HuH-7.5 (cell line): ENCODE measurements at regions not wholly inside any gene's neighbourhood (a gene's known extent, or its start where the extent isn't known, plus 50 kb on each side); places are given as distances from the start of the nearest gene placed in this dataset.

Source experiments
- DNase-seq: peaks from one replicate; pipeline ENCODE4 v3.0.0; 2011; ENCODE audit warnings: low spot score

- no peak for DNase-seq
Observed at GRCh38 chr15:66905954-66906353, 159.4 kb upstream of the SMAD3 start.

DNA sequence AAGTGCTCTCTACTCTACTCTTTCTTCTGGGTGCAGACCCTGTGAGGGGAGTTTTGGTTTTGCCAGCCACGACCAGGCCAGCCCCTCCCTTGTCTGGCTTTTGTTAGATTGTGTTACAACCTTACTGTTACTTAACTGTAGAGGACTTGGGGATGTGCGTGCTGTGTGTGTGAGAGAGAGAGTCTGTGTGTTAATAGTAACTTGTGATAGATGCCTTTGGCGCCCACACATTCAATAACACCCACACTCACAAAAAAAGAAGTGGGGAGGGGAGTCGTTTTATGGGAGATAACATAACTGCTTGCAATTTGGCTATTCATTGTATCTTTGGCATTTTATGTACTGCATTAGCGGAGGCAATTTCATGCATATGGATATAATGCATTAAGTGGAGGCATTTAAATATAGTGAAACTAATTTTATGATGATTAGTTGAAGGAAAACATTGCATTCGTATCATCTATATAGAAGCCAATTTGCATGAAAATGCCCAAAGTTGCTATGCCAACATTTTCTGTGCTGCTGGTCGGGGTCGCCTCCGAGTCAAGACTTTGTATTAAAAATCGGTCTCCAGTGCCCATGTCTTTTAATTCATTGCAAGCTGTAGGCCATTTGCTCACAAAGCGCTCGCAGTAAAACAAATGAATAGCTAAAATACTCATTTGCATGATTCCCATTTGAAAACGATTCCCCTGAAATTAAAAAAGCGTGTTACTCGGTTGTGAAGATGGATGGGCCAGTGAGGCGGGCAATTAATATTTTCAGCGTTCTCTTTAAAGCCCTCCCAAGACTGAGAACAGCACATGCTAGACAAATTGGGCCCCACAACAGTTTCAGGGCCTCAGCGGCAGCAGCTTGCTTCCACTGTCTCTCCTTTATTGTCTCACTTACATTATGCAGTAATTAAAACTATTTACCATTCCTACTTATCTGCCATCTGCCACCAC, 158.5 kb upstream of the SMAD3 start:
- DNase-seq = no peak

- no peak for DNase-seq
Observed at GRCh38 chr15:66907826-66908743, 157.3 kb upstream of the SMAD3 start.

- DNase-seq = no peak
Observed at GRCh38 chr15:66908744-66909095, 156.7 kb upstream of the SMAD3 start.

DNA sequence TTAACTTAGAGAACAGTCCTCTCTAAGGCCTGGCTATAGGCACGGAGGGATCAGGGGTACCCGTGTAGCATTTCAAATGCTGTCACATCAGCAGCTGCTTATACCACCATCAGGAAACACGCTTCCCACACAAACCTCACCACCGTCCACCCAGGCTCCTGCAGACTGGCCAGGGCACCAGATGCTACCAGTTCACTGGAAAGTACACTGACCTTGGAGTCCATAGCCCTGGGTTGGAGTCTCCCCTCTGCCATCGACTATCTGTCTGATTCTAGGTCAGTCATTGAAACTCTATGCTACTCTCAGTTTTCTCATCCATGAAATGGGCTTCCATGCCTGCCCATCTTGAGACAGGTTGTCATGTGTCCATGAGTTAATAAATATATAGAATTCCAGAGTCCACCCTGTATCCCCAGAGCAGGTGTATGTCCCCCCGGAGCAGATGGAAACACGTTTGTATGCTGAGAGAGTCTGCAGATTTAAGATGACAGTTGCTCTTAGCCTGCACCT, 156.0 kb upstream of the SMAD3 start:
- no peak for DNase-seq

GRCh38 chr15:66911131-66911700, 154.2 kb upstream of the SMAD3 start:
- no peak for DNase-seq

- no peak for DNase-seq
Observed at GRCh38 chr15:66912001-66912400, 153.4 kb upstream of the SMAD3 start.

- DNase-seq = no peak
Observed at GRCh38 chr15:66912441-66912840, 153.0 kb upstream of the SMAD3 start.

- DNase-seq = no peak
Observed at GRCh38 chr15:66917904-66918448, 147.4 kb upstream of the SMAD3 start.

- DNase-seq = no peak
Observed at GRCh38 chr15:66919421-66919820, 146.0 kb upstream of the SMAD3 start.

GRCh38 chr15:66921319-66921915, 144.0 kb upstream of the SMAD3 start:
- DNase-seq = no peak

- no peak for DNase-seq
Observed at GRCh38 chr15:66922608-66923007, 142.8 kb upstream of the SMAD3 start.

DNA sequence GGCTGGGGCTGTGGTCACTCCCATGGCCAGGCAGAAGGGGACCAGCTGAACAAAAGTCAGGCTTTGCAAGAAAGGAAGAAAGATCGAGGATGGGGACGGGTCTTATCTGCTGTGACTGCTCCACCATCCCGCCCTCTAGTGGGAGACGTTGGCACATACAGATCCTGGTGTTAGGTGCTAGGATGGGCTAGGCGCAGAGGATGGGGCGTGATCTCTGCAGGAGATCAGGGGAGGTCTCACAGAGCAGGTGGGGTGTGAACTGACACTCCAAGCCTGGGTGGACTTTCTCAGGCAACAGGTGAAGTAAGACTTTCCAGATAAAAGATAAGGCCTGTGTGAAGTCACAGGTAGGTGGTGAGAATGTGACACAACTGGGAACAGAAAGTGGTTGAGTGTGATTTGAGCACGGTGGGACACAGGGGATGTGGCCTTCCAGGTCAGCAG, 141.9 kb upstream of the SMAD3 start:
- DNase-seq = peak; percentile 67

GRCh38 chr15:66924889-66925288, 140.5 kb upstream of the SMAD3 start:
- DNase-seq = no peak

DNA sequence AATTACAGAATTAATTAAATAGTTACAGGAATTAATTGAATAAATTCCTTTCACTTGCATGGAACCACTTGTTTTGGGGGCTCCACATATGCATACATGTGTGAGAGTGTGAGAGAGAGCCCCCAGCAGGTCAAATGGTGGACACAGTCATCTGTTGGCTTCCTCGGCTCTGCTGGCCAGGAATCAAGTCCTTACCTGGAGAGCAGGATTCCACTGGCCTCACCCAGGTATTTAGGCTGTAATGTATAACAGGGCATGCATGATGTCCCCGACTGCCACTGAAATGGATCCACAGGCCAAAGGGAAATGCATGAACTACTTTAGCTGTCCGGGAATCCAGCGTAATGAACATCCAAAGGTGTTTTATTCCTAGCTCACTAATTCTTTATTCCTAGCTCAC, 139.7 kb upstream of the SMAD3 start:
- no peak for DNase-seq

- DNase-seq = no peak
Observed at GRCh38 chr15:66927201-66928077, 138.0 kb upstream of the SMAD3 start.

- no peak for DNase-seq
Observed at GRCh38 chr15:66928101-66928500, 137.3 kb upstream of the SMAD3 start.

- no peak for DNase-seq
Observed at GRCh38 chr15:66928784-66929183, 136.6 kb upstream of the SMAD3 start.

DNA sequence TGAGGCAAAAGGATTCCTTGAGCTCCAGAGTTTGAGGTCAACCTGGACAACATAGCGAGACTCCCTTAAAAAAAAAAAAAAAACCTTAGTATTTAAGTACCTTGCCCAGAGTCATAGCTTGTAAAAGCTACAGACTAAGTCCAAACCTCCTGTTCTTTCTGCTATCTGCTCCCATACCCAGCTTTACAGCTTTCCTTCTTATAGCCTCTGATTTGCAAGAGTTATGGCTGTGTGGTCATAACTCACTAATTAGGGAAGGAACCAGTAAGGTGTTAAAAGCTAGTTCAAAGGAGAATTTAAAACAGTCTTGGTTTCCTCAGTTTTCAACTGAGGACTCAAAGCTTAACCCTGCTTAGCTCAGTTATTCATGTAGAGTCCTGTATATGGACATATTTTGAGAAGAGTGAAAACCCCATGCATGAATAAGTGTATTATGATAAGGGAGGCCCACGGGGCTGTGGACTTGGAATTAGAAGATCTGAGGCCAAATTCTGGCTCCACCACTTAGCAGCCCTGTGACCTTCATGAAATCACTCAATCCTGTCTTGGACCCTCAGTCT, 135.5 kb upstream of the SMAD3 start:
- no peak for DNase-seq
